ENCODE measurements at regions not wholly inside any gene's neighbourhood (a gene's known extent, or its start where the extent isn't known, plus 50 kb on each side); places are given as distances from the start of the nearest gene placed in this dataset.

GRCh38 chr9:99403371-99403770, 181.3 kb downstream of the SEC61B start:
- no peak for TF ChIP-seq POLR2A (IDR thresholded peaks at IDR 0.05; ENCODE audit: control extremely low read depth in 1 of 2, low read depth in 2 of 2, low read length in 2 of 2)
- no peak for TF ChIP-seq EP300 (IDR thresholded peaks at IDR 0.05; ENCODE audit: borderline replicate concordance in 1 of 2, low read depth in 2 of 2, low read length in 2 of 2)
- no peak for TF ChIP-seq CTCF (IDR thresholded peaks at IDR 0.05; ENCODE audit: control extremely low read depth in 1 of 3, insufficient read depth in 1 of 3, low read depth in 1 of 3, low read length in 3 of 3)
- no peak for TF ChIP-seq MAX (IDR thresholded peaks at IDR 0.05)
- TF ChIP-seq KDM4A (IDR thresholded peaks at IDR 0.05; ENCODE audit: low read depth, low read length, severe bottlenecking): no peak
- no peak for TF ChIP-seq EGR1 (IDR thresholded peaks at IDR 0.05; ENCODE audit: borderline replicate concordance, low read depth, low read length)
